GM18951 (cell line): ENCODE measurements at regions not wholly inside any gene's neighbourhood (a gene's known extent, or its start where the extent isn't known, plus 50 kb on each side); places are given as distances from the start of the nearest gene placed in this dataset.

Source experiments
- POLR2A ChIP-seq: IDR thresholded peaks from 4 replicates; pipeline ENCODE4 v1.6.1; 2011; ENCODE audit warnings: mild to moderate bottlenecking; ENCODE audit not compliant: insufficient read length, insufficient read depth; ENCODE audit errors: extremely low read depth
- in situ Hi-C: fragments of 300-500 bp; cut with MboI; formaldehyde crosslinking; loops from one replicate; pipeline ENCODE4 v1.12.0; 2022; ENCODE audit warnings: low sequenced_read_pairs, mixed read lengths, inconsistent platforms; ENCODE audit not compliant: unreplicated experiment

GRCh38 chr4:179398414-179398813 lies 1956.2 kb upstream of the AGA start:
- TF ChIP-seq POLR2A: no peak
- in situ Hi-C loops: no loop called here

- TF ChIP-seq POLR2A: no peak
- in situ Hi-C loops: no loop called here
Measured at GRCh38 chr4:179399054-179399782, 1957.0 kb upstream of the AGA start.

GRCh38 chr4:179415037-179415846 lies 1973.0 kb upstream of the AGA start:
- no peak for TF ChIP-seq POLR2A
- in situ Hi-C loops: no loop called here

GRCh38 chr4:179415847-179416223 lies 1973.6 kb upstream of the AGA start:
- TF ChIP-seq POLR2A: no peak
- in situ Hi-C loops: no loop called here

- in situ Hi-C loops: no loop called here
Measured at GRCh38 chr4:179417357-179417756, 1975.1 kb upstream of the AGA start.

GRCh38 chr4:179437962-179438361 lies 1995.7 kb upstream of the AGA start:
- no peak for TF ChIP-seq POLR2A
- in situ Hi-C loops: no loop called here

More at GRCh38 chr4:179417357-179417756, 1975.1 kb upstream of the AGA start:
- no peak for TF ChIP-seq POLR2A

GRCh38 chr4:179441596-179441995 lies 1999.4 kb upstream of the AGA start:
- TF ChIP-seq POLR2A: no peak
- in situ Hi-C loops: no loop called here

GRCh38 chr4:179447308-179447707 lies 2005.1 kb upstream of the AGA start:
- in situ Hi-C loops: no loop called here
- TF ChIP-seq POLR2A: no peak

- in situ Hi-C loops: no loop called here
- no peak for TF ChIP-seq POLR2A
Measured at GRCh38 chr4:179465131-179465797, 2023.0 kb upstream of the AGA start.

GRCh38 chr4:179467878-179468277 lies 2025.6 kb upstream of the AGA start:
- in situ Hi-C loops: no loop called here
- TF ChIP-seq POLR2A: no peak

- TF ChIP-seq POLR2A: no peak
- in situ Hi-C loops: no loop called here
Measured at GRCh38 chr4:179472164-179472563, 2029.9 kb upstream of the AGA start.

GRCh38 chr4:179478608-179479007 lies 2036.4 kb upstream of the AGA start:
- in situ Hi-C loops: no loop called here
- TF ChIP-seq POLR2A: no peak

- no peak for TF ChIP-seq POLR2A
- in situ Hi-C loops: no loop called here
Measured at GRCh38 chr4:179485781-179486180, 2043.5 kb upstream of the AGA start.
